ENCODE measurements at regions not wholly inside any gene's neighbourhood (a gene's known extent, or its start where the extent isn't known, plus 50 kb on each side); places are given as distances from the start of the nearest gene placed in this dataset.
"Not testable (repeated sequence)": the region's sequence is repeated elsewhere in the genome, so short reads cannot be mapped to it uniquely, and the experiment has no call there.

GRCh38 chr14:40122968-40123648 lies 690.9 kb upstream of the FBXO33 start:
- DNase-seq (ENCODE audit: low read depth): no peak

GRCh38 chr14:40119765-40120164 lies 687.5 kb upstream of the FBXO33 start:
- no peak for DNase-seq (ENCODE audit: low read depth)

- DNase-seq (ENCODE audit: low read depth): peak; percentile 6
Measured at GRCh38 chr14:40119321-40119720, 687.1 kb upstream of the FBXO33 start.

- DNase-seq (ENCODE audit: low read depth): no peak
Measured at GRCh38 chr14:40115583-40115982, 683.4 kb upstream of the FBXO33 start.

- no peak for DNase-seq (ENCODE audit: low read depth)
Measured at GRCh38 chr14:40113671-40114070, 681.4 kb upstream of the FBXO33 start.

- no peak for DNase-seq (ENCODE audit: low read depth)
Measured at GRCh38 chr14:40100544-40101196, 668.4 kb upstream of the FBXO33 start.

GRCh38 chr14:40099316-40099715 lies 667.1 kb upstream of the FBXO33 start:
- no peak for DNase-seq (ENCODE audit: low read depth)

GRCh38 chr14:40098468-40098867 lies 666.2 kb upstream of the FBXO33 start:
- no peak for DNase-seq (ENCODE audit: low read depth)

GRCh38 chr14:40096968-40097367 lies 664.7 kb upstream of the FBXO33 start:
- no peak for DNase-seq (ENCODE audit: low read depth)

GRCh38 chr14:40093800-40094199 lies 661.6 kb upstream of the FBXO33 start:
- DNase-seq (ENCODE audit: low read depth): no peak

- DNase-seq (ENCODE audit: low read depth): no peak
Measured at GRCh38 chr14:40074169-40074568, 641.9 kb upstream of the FBXO33 start.

- DNase-seq (ENCODE audit: low read depth): no peak
Measured at GRCh38 chr14:40072175-40072574, 639.9 kb upstream of the FBXO33 start.

- DNase-seq (ENCODE audit: low read depth): no peak
Measured at GRCh38 chr14:40058901-40059897, 627.0 kb upstream of the FBXO33 start.

- no peak for DNase-seq (ENCODE audit: low read depth)
Measured at GRCh38 chr14:40053416-40053815, 621.2 kb upstream of the FBXO33 start.

GRCh38 chr14:40028991-40029390 lies 596.8 kb upstream of the FBXO33 start:
- no peak for DNase-seq (ENCODE audit: low read depth)

GRCh38 chr14:40025101-40025500 lies 592.9 kb upstream of the FBXO33 start:
- no peak for DNase-seq (ENCODE audit: low read depth)

- no peak for DNase-seq (ENCODE audit: low read depth)
Measured at GRCh38 chr14:40010961-40011360, 578.7 kb upstream of the FBXO33 start.

GRCh38 chr14:40009771-40010170 lies 577.5 kb upstream of the FBXO33 start:
- DNase-seq (ENCODE audit: low read depth): no peak

GRCh38 chr14:40008345-40008744 lies 576.1 kb upstream of the FBXO33 start:
- DNase-seq (ENCODE audit: low read depth): not testable (repeated sequence)

- DNase-seq (ENCODE audit: low read depth): no peak
Measured at GRCh38 chr14:40004871-40005500, 572.8 kb upstream of the FBXO33 start.

- DNase-seq (ENCODE audit: low read depth): no peak
Measured at GRCh38 chr14:40003773-40004172, 571.5 kb upstream of the FBXO33 start.

GRCh38 chr14:39998854-39999253 lies 566.6 kb upstream of the FBXO33 start:
- no peak for DNase-seq (ENCODE audit: low read depth)
